HepG2 (cell line): ENCODE measurements at regions not wholly inside any gene's neighbourhood (a gene's known extent, or its start where the extent isn't known, plus 50 kb on each side); places are given as distances from the start of the nearest gene placed in this dataset.

Experiments used
- ATAC-seq: fragments of 200-7000 bp; cut with Tn5 transposase; 3 replicates; pipeline ENCODE4 v1.9.1; 2020; ENCODE audit warnings: mild to moderate bottlenecking, moderate library complexity
- BruUV-seq: library from RNA; stranded (reverse); fragments of 400-500 nt; replicated peaks from 2 replicates; lab custom pipeline; 2021; lab: Mats Ljungman, UMichigan
- CTCF ChIA-PET: fragments of 300-600 bp; formaldehyde crosslinking; extraction: SDS; loops from one replicate; lab custom pipeline; 2021; ENCODE audit warnings: low total read pairs, inconsistent platforms, low intra/inter-chr PET ratio; lab: Yijun Ruan, JAX
- POLR2A ChIA-PET: fragments of 350-600 bp; sonication (Branson Sonifier 250); formaldehyde crosslinking; loops from one replicate; lab custom pipeline; 2020; ENCODE audit warnings: antibody characterized with exemption, inconsistent platforms; lab: Yijun Ruan, JAX
- DNase-seq: peaks from one replicate; pipeline ENCODE4 v3.0.0-alpha.2; 2015; ENCODE audit warnings: low spot score
- FAIRE-seq: peaks from 3 replicates; lab custom pipeline; 2011; peaks lifted over from hg19 to GRCh38; lab: Jason Lieb, UNC
- H2AFZ ChIP-seq: one replicate; pipeline ENCODE4 v1.6.1; 2011; ENCODE audit warnings: low read length, inconsistent platforms
- H3K27ac ChIP-seq: fragments of 300-600 bp; 3 replicates; pipeline ENCODE4 v1.8.0; 2011; ENCODE audit warnings: mixed run types, mild to moderate bottlenecking, mixed read lengths, low read length, inconsistent platforms; ENCODE audit not compliant: insufficient read depth; ENCODE audit errors: extremely low read length
- H3K27me3 ChIP-seq, 2 experiments: fragments of 200-600 bp in 1 of 2; 2 replicates in 1 of 2; 3 replicates in 1 of 2; pipeline versions ENCODE4 v1.6.0 to v1.8.0; 2011; ENCODE audit warnings: low read length in 2 of 2, mild to moderate bottlenecking in 2 of 2, moderate library complexity in 2 of 2, inconsistent platforms in 1 of 2; ENCODE audit not compliant: insufficient read depth in 2 of 2, control insufficient read depth in 1 of 2
- H3K36me3 ChIP-seq, 2 experiments: fragments of 200-600 bp in 1 of 2; replicated peaks in 1 of 2; 2 replicates in 1 of 2; 3 replicates in 1 of 2; pipeline versions ENCODE4 v1.5.1 to v1.8.0; 2011; ENCODE audit warnings: low read length in 2 of 2, inconsistent platforms in 1 of 2; ENCODE audit not compliant: insufficient read depth in 2 of 2, control insufficient read depth in 1 of 2
- H3K4me1 ChIP-seq: 2 replicates; pipeline ENCODE4 v1.5.1; 2012; ENCODE audit warnings: low read length, inconsistent platforms; ENCODE audit not compliant: insufficient read depth
- H3K4me2 ChIP-seq: 2 replicates; pipeline ENCODE4 v1.6.0; 2011; ENCODE audit warnings: low read depth, low read length, inconsistent platforms
- H3K4me3 ChIP-seq, 3 experiments: fragments of 200-600 bp in 1 of 3; sonication (generic), shearing (Covaris generic) in 1 of 3; replicated peaks in 1 of 3; 2 replicates each; pipeline ENCODE4 v1.5.1; 2011 to 2016; ENCODE audit warnings: low read length in 3 of 3, inconsistent platforms in 2 of 3, low read depth in 2 of 3, mild to moderate bottlenecking in 2 of 3, control low read depth in 1 of 3, mixed read lengths in 1 of 3; ENCODE audit not compliant: insufficient read depth in 1 of 3
- H3K79me2 ChIP-seq: one replicate; pipeline ENCODE4 v1.6.1; 2011; ENCODE audit warnings: low read length, inconsistent platforms; ENCODE audit not compliant: insufficient read depth
- H3K9ac ChIP-seq: 2 replicates; pipeline ENCODE4 v1.6.0; 2011; ENCODE audit warnings: mild to moderate bottlenecking, low read depth, low read length, inconsistent platforms; ENCODE audit not compliant: insufficient read depth
- H3K9me3 ChIP-seq: 2 replicates; pipeline ENCODE4 v1.5.1; 2012; ENCODE audit warnings: mild to moderate bottlenecking, low read length
- H4K20me1 ChIP-seq: 2 replicates; pipeline ENCODE4 v1.6.0; 2011; ENCODE audit warnings: inconsistent platforms, mild to moderate bottlenecking, low read length, moderate library complexity; ENCODE audit not compliant: insufficient read depth
- ATM ChIP-seq: fragments of 450-650 bp; IDR thresholded peaks from 2 replicates; pipeline ENCODE4 v1.7.1; 2017; ENCODE audit warnings: mild to moderate bottlenecking, borderline replicate concordance
- HNF4G ChIP-seq, 2 experiments: sonication (generic) in 1 of 2; formaldehyde crosslinking in 1 of 2; IDR thresholded peaks; 2 replicates each; pipeline versions ENCODE4 v1.4.0 to v1.6.1; 2011 to 2020; ENCODE audit warnings: borderline replicate concordance in 2 of 2, low read depth in 2 of 2, mild to moderate bottlenecking in 2 of 2, low read length in 1 of 2, missing genetic modification reagents in 1 of 2, moderate library complexity in 1 of 2
- KLF6 ChIP-seq: IDR thresholded peaks from 2 replicates; pipeline ENCODE4 v1.8.0; 2016; ENCODE audit warnings: missing biosample characterization, missing genetic modification reagents
- MLX ChIP-seq: IDR thresholded peaks from 2 replicates; pipeline ENCODE4 v1.6.1; 2016
- MLXIP ChIP-seq: sonication (generic); formaldehyde crosslinking; IDR thresholded peaks from 2 replicates; pipeline ENCODE4 v1.9.0; 2021; ENCODE audit warnings: missing genetic modification reagents, borderline replicate concordance
- PRDM10 ChIP-seq: sonication (generic); formaldehyde crosslinking; IDR thresholded peaks from 2 replicates; pipeline ENCODE4 v1.4.0; 2020; ENCODE audit warnings: low read depth, missing genetic modification reagents
- SIX1 ChIP-seq: sonication (generic); formaldehyde crosslinking; IDR thresholded peaks from 2 replicates; pipeline ENCODE4 v1.4.0; 2020; ENCODE audit warnings: missing genetic modification reagents, borderline replicate concordance
- SNAPC5 ChIP-seq: sonication (generic); formaldehyde crosslinking; IDR thresholded peaks from 2 replicates; pipeline ENCODE4 v1.8.1; 2023; ENCODE audit warnings: mild to moderate bottlenecking, missing genetic modification reagents, borderline replicate concordance
- TCF12 ChIP-seq, 2 experiments: fragments of 450-650 bp in 1 of 2; sonication (generic) in 1 of 2; formaldehyde crosslinking in 1 of 2; IDR thresholded peaks; 2 replicates each; pipeline versions ENCODE4 v1.6.1 to v1.8.0; 2017 to 2022; ENCODE audit warnings: antibody characterized with exemption in 1 of 2, mild to moderate bottlenecking in 1 of 2, missing genetic modification reagents in 1 of 2, moderate library complexity in 1 of 2
- TRIM24 ChIP-seq: sonication (generic); formaldehyde crosslinking; IDR thresholded peaks from 2 replicates; pipeline ENCODE4 v1.8.0; 2022; ENCODE audit warnings: mild to moderate bottlenecking, missing genetic modification reagents
- ZNF12 ChIP-seq: sonication (generic); formaldehyde crosslinking; IDR thresholded peaks from 2 replicates; pipeline ENCODE4 v1.5.0; 2020; ENCODE audit warnings: missing genetic modification reagents
- ZNF30 ChIP-seq: sonication (generic); formaldehyde crosslinking; IDR thresholded peaks from 2 replicates; pipeline ENCODE4 v1.5.0; 2020; ENCODE audit warnings: mild to moderate bottlenecking, missing genetic modification reagents
- ZNF354B ChIP-seq: sonication (generic); formaldehyde crosslinking; IDR thresholded peaks from 2 replicates; pipeline ENCODE4 v1.8.0; 2022; ENCODE audit warnings: mild to moderate bottlenecking, missing genetic modification reagents
- ZNF567 ChIP-seq: sonication (generic); formaldehyde crosslinking; IDR thresholded peaks from 2 replicates; pipeline ENCODE4 v1.8.1; 2023; ENCODE audit warnings: mild to moderate bottlenecking, missing genetic modification reagents, borderline replicate concordance
- ZNF670 ChIP-seq: sonication (generic); formaldehyde crosslinking; IDR thresholded peaks from 2 replicates; pipeline ENCODE4 v1.8.0; 2022; ENCODE audit warnings: mild to moderate bottlenecking, missing genetic modification reagents, borderline replicate concordance
- ZNF720 ChIP-seq: sonication (generic); formaldehyde crosslinking; IDR thresholded peaks from 2 replicates; pipeline ENCODE4 v1.4.0; 2020; ENCODE audit warnings: missing genetic modification reagents
- ZNF737 ChIP-seq: sonication (generic); formaldehyde crosslinking; IDR thresholded peaks from 2 replicates; pipeline ENCODE4 v1.5.0; 2020; ENCODE audit warnings: missing genetic modification reagents, mild to moderate bottlenecking, borderline replicate concordance
- ZNF788 ChIP-seq: sonication (generic); formaldehyde crosslinking; IDR thresholded peaks from 2 replicates; pipeline ENCODE4 v1.5.0; 2020; ENCODE audit warnings: mild to moderate bottlenecking, missing genetic modification reagents, borderline replicate concordance
- ZNF841 ChIP-seq: sonication (generic); formaldehyde crosslinking; IDR thresholded peaks from 2 replicates; pipeline ENCODE4 v1.8.1; 2023; ENCODE audit warnings: missing genetic modification reagents, borderline replicate concordance
- WGBS: methylation state at CpG from one replicate; pipeline ENCODE4 v1.1.6; 2017; ENCODE audit warnings: low lambda C conversion rate; 5-methylcytosine and 5-hydroxymethylcytosine counted together
- in situ Hi-C: cut with HindIII; loops from 2 replicates; pipeline ENCODE4 v1.10.0; 2017; ENCODE audit warnings: low pct_unique_long_range_greater_than_20kb; ENCODE audit not compliant: extremely low pct_ligation_motif_present
- intact Hi-C: fragments of 100-400 bp; cut with micrococcal nuclease; formaldehyde crosslinking; loops from one replicate; pipeline ENCODE4 v1.10.0; 2022; ENCODE audit not compliant: unreplicated experiment

GRCh38 chr2:118470297-118470696, 377.2 kb downstream of the EN1 start:
- Histone ChIP-seq H3K9ac (no peak overlapping the region), H3K4me3 (no peak overlapping the region), H3K79me2 (no peaks in the 10 kb centered on the region), H4K20me1 (no peaks in the 10 kb centered on the region), H3K27me3 (peaks cover 0 to 8% of the 10 kb centered on the region in 2 experiments; a peak in 2 of 5 replicates), H3K9me3 (no peaks in the 10 kb centered on the region), H2AFZ (no peak overlapping the region), H3K27ac (no peak overlapping the region), H3K4me2 (no peak overlapping the region), H3K36me3 (no peaks in the 10 kb centered on the region), H3K4me1 (no peaks in the 10 kb centered on the region)
- POLR2A ChIA-PET, result no interaction called here
- no peak for FAIRE-seq
- in situ Hi-C loops, result no loop called here
- BruUV-seq, result no TSS peak
- 25% methylated on average over 4 of the region's 4 CpGs for WGBS
- intact Hi-C loops, result no loop called here
- no peak for TF ChIP-seq ZNF788 (CRISPR knock-in tag)
- no peak for TF ChIP-seq MLX (CRISPR knock-in tag)
- no peak for TF ChIP-seq ZNF567 (CRISPR knock-in tag)
- TF ChIP-seq PRDM10 (CRISPR knock-in tag), result no peak
- TF ChIP-seq ZNF12 (CRISPR knock-in tag), result no peak
- no peak for TF ChIP-seq ZNF670 (CRISPR knock-in tag)
- TF ChIP-seq ATM, result no peak
- TF ChIP-seq ZNF354B (CRISPR knock-in tag), result no peak
- no peak for TF ChIP-seq ZNF737 (CRISPR knock-in tag)
- no peak for TF ChIP-seq MLXIP
- no peak for TF ChIP-seq KLF6 (CRISPR knock-in tag)
- no peak for TF ChIP-seq TRIM24 (CRISPR knock-in tag)
- no peak for TF ChIP-seq TCF12 (IDR thresholded peaks at IDR 0.05)
- no peak for TF ChIP-seq TCF12 (CRISPR knock-in tag; IDR thresholded peaks at IDR 0.05)
- no peak for TF ChIP-seq HNF4G (IDR thresholded peaks at IDR 0.05; ENCODE audit: borderline replicate concordance, low read depth, low read length)
- no peak for TF ChIP-seq HNF4G (CRISPR knock-in tag; IDR thresholded peaks at IDR 0.05; ENCODE audit: borderline replicate concordance, low read depth)
- TF ChIP-seq ZNF841 (CRISPR knock-in tag), result no peak
- TF ChIP-seq ZNF30 (CRISPR knock-in tag), result no peak
- no peak for TF ChIP-seq ZNF720 (CRISPR knock-in tag)
- TF ChIP-seq SNAPC5 (CRISPR knock-in tag), result no peak
- no peak for TF ChIP-seq SIX1
- DNase-seq, result no peak
- ATAC-seq, result no peak
- CTCF ChIA-PET, result no interaction called here
